Hepatocyte (in vitro differentiated cells): ENCODE measurements at regions not wholly inside any gene's neighbourhood (a gene's known extent, or its start where the extent isn't known, plus 50 kb on each side); places are given as distances from the start of the nearest gene placed in this dataset.

Source experiments
- EZH2 ChIP-seq: fragments of 200-600 bp; sonication (generic); IDR thresholded peaks from 2 replicates; pipeline ENCODE4 v1.6.1; 2016; ENCODE audit warnings: antibody characterized with exemption, mild to moderate bottlenecking, borderline replicate concordance
- EZH2phosphoT487 ChIP-seq: fragments of 200-600 bp; sonication (generic); IDR thresholded peaks from one replicate; pipeline ENCODE4 v1.6.1; 2018; ENCODE audit warnings: antibody characterized with exemption, mild to moderate bottlenecking, low read depth, moderate library complexity; ENCODE audit not compliant: unreplicated experiment, severe bottlenecking
- TF ChIP-seq, protein P1 (sequence below): fragments of 200-600 bp; sonication (generic); IDR thresholded peaks from 2 replicates; pipeline ENCODE4 v1.5.1; 2016; ENCODE audit warnings: antibody characterized with exemption, mild to moderate bottlenecking; ENCODE audit not compliant: poor library complexity

DNA sequence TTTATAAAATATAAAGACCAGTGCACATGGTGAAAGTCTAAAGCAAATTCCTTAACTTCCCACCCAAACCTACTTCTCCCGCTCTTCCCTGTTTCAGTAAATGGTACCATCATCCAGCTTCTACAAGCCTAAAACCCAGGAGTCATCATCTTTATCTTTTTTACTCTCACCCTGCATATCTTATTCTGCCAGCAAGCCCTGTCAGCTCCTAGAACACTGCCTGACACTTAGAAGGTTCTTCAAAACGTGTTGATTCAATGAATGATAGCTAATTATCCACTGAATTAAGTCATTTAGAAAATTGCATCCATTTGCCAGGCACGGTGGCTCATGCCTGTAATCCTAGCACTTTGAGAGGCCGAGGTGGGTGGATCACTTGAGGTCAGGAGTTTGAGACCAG, 185.7 kb downstream of the TFAP2B start:
- TF ChIP-seq, protein P1, sequence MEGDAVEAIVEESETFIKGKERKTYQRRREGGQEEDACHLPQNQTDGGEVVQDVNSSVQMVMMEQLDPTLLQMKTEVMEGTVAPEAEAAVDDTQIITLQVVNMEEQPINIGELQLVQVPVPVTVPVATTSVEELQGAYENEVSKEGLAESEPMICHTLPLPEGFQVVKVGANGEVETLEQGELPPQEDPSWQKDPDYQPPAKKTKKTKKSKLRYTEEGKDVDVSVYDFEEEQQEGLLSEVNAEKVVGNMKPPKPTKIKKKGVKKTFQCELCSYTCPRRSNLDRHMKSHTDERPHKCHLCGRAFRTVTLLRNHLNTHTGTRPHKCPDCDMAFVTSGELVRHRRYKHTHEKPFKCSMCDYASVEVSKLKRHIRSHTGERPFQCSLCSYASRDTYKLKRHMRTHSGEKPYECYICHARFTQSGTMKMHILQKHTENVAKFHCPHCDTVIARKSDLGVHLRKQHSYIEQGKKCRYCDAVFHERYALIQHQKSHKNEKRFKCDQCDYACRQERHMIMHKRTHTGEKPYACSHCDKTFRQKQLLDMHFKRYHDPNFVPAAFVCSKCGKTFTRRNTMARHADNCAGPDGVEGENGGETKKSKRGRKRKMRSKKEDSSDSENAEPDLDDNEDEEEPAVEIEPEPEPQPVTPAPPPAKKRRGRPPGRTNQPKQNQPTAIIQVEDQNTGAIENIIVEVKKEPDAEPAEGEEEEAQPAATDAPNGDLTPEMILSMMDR: no peak
- no peak for TF ChIP-seq EZH2
- no peak for TF ChIP-seq EZH2phosphoT487
